HEK293 (cell line): ENCODE measurements at regions not wholly inside any gene's neighbourhood (a gene's known extent, or its start where the extent isn't known, plus 50 kb on each side); places are given as distances from the start of the nearest gene placed in this dataset.

ENCODE experiments used
- CTCF ChIA-PET: fragments of 350-600 bp; formaldehyde crosslinking; extraction: SDS; loops from one replicate; lab custom pipeline; 2021; ENCODE audit warnings: antibody characterized with exemption; lab: Yijun Ruan, JAX
- POLR2A ChIA-PET: fragments of 300-600 bp; formaldehyde crosslinking; extraction: SDS; loops from one replicate; lab custom pipeline; 2020; ENCODE audit warnings: antibody characterized with exemption, inconsistent platforms; lab: Yijun Ruan, JAX
- H3K27ac ChIP-seq: fragments of 200-500 bp; sonication (Bioruptor generic); 2 replicates; pipeline ENCODE4 v1.5.1; 2014; ENCODE audit warnings: low read depth, low read length, control low read depth, inconsistent platforms; ENCODE audit errors: extremely low read depth
- H3K36me3 ChIP-seq, 2 experiments: fragments of 200-500 bp in 1 of 2; sonication (Bioruptor generic) in 1 of 2; 1 replicate in 1 of 2; 2 replicates in 1 of 2; pipeline ENCODE4 v1.5.1; 2014 to 2017; ENCODE audit warnings: inconsistent platforms in 2 of 2, low read length in 2 of 2; ENCODE audit not compliant: control insufficient read depth in 2 of 2, insufficient read depth in 1 of 2
- H3K4me1 ChIP-seq: fragments of 200-500 bp; sonication (Bioruptor generic); 2 replicates; pipeline ENCODE4 v1.5.1; 2014; ENCODE audit warnings: mild to moderate bottlenecking, low read length, inconsistent platforms; ENCODE audit not compliant: control insufficient read depth, insufficient read depth
- H3K4me3 ChIP-seq: 2 replicates; pipeline ENCODE4 v1.5.1; 2011; ENCODE audit warnings: low read depth, mild to moderate bottlenecking, control low read depth, low read length, moderate library complexity
- H3K9me3 ChIP-seq: fragments of 200-500 bp; sonication (Bioruptor generic); 2 replicates; pipeline ENCODE4 v1.5.1; 2014; ENCODE audit warnings: low read depth, low read length, inconsistent platforms; ENCODE audit not compliant: control insufficient read depth, insufficient read depth
- GLIS1 ChIP-seq: fragments of 450-650 bp; formaldehyde crosslinking; IDR thresholded peaks from 2 replicates; pipeline ENCODE4 v1.5.1; 2016; ENCODE audit warnings: missing biosample characterization, missing genetic modification characterization
- ZBTB49 ChIP-seq: fragments of 450-650 bp; formaldehyde crosslinking; IDR thresholded peaks from 2 replicates; pipeline ENCODE4 v1.5.1; 2016; ENCODE audit warnings: missing biosample characterization, missing genetic modification characterization, low read depth
- ZFP3 ChIP-seq: fragments of 450-650 bp; formaldehyde crosslinking; IDR thresholded peaks from 2 replicates; pipeline ENCODE4 v1.5.1; 2016; ENCODE audit warnings: low read depth, missing biosample characterization, missing genetic modification characterization
- ZNF112 ChIP-seq: fragments of 450-650 bp; formaldehyde crosslinking; IDR thresholded peaks from 2 replicates; pipeline ENCODE4 v1.5.0; 2017; ENCODE audit warnings: missing biosample characterization, missing genetic modification characterization
- ZNF18 ChIP-seq: fragments of 450-650 bp; formaldehyde crosslinking; IDR thresholded peaks from 2 replicates; pipeline ENCODE4 v1.5.1; 2016; ENCODE audit warnings: missing biosample characterization, missing genetic modification characterization
- ZNF24 ChIP-seq: fragments of 450-650 bp; formaldehyde crosslinking; IDR thresholded peaks from 2 replicates; pipeline ENCODE4 v1.5.1; 2016; ENCODE audit warnings: missing biosample characterization, missing genetic modification characterization
- ZNF248 ChIP-seq: fragments of 450-650 bp; formaldehyde crosslinking; IDR thresholded peaks from 2 replicates; pipeline ENCODE4 v1.5.1; 2017; ENCODE audit warnings: missing biosample characterization, missing genetic modification characterization
- ZNF433 ChIP-seq: fragments of 450-650 bp; formaldehyde crosslinking; IDR thresholded peaks from 2 replicates; pipeline ENCODE4 v1.5.1; 2016; ENCODE audit warnings: missing biosample characterization, missing genetic modification characterization, low read depth
- ZNF449 ChIP-seq: fragments of 450-650 bp; formaldehyde crosslinking; IDR thresholded peaks from 2 replicates; pipeline ENCODE4 v1.5.1; 2017; ENCODE audit warnings: missing biosample characterization, mild to moderate bottlenecking, missing genetic modification characterization, moderate library complexity
- ZNF548 ChIP-seq: fragments of 450-650 bp; formaldehyde crosslinking; IDR thresholded peaks from 2 replicates; pipeline ENCODE4 v1.5.1; 2016; ENCODE audit warnings: missing biosample characterization, missing genetic modification characterization
- ZNF621 ChIP-seq: fragments of 450-650 bp; formaldehyde crosslinking; IDR thresholded peaks from 2 replicates; pipeline ENCODE4 v1.5.1; 2017; ENCODE audit warnings: missing biosample characterization, missing genetic modification characterization
- ZNF645 ChIP-seq: fragments of 450-650 bp; formaldehyde crosslinking; IDR thresholded peaks from 2 replicates; pipeline ENCODE4; 2016; ENCODE audit warnings: missing biosample characterization, missing genetic modification characterization
- ZNF704 ChIP-seq: fragments of 450-650 bp; formaldehyde crosslinking; IDR thresholded peaks from 2 replicates; pipeline ENCODE4 v1.5.1; 2016; ENCODE audit warnings: missing biosample characterization, missing genetic modification characterization
- ZNF747 ChIP-seq: fragments of 450-650 bp; formaldehyde crosslinking; IDR thresholded peaks from 2 replicates; pipeline ENCODE4 v1.5.1; 2016; ENCODE audit warnings: missing biosample characterization, missing genetic modification characterization
- ZNF785 ChIP-seq: fragments of 450-650 bp; formaldehyde crosslinking; IDR thresholded peaks from 2 replicates; pipeline ENCODE4 v1.5.1; 2016; ENCODE audit warnings: missing biosample characterization, missing genetic modification characterization

- H3K4me1 ChIP-seq, result peaks cover 4% of the 10 kb centered on the region; the same call in 1 of the 2 replicates
- H3K36me3 ChIP-seq, result no peaks in the 10 kb centered on the region
- H3K9me3 ChIP-seq, result no peaks in the 10 kb centered on the region
- POLR2A ChIA-PET, result no interaction called here
- CTCF ChIA-PET, result interaction anchor here (0.7 to 1.3 kb wide), 2 partner anchors 12 to 365 kb away, joined by 3 to 7 read pairs; no protein-coding TSS in a partner anchor
- TF ChIP-seq ZNF704 (tag by site-specific recombination) (no peak), ZNF621 (tag by site-specific recombination) (no peak), ZNF18 (tag by site-specific recombination) (no peak), ZNF785 (tag by site-specific recombination) (no peak), ZNF24 (tag by site-specific recombination) (no peak), ZBTB49 (tag by site-specific recombination) (no peak), ZFP3 (tag by site-specific recombination) (no peak), ZNF112 (tag by site-specific recombination) (no peak), ZNF449 (tag by site-specific recombination) (no peak), ZNF248 (no peak)
- no peak overlapping the region for H3K4me3 ChIP-seq
- H3K27ac ChIP-seq, result no peak overlapping the region
Observed at GRCh38 chr17:72569148-72569946, 448.5 kb downstream of the SOX9 start.

- POLR2A ChIA-PET, result no interaction called here
Observed at GRCh38 chr17:72571813-72572396, 451.1 kb downstream of the SOX9 start.

More at GRCh38 chr17:72571813-72572396, 451.1 kb downstream of the SOX9 start:
- TF ChIP-seq ZNF433 (tag by site-specific recombination) (no peak), GLIS1 (peak; percentile 82), ZNF645 (tag by site-specific recombination) (no peak), ZNF747 (tag by site-specific recombination) (no peak), ZNF548 (tag by site-specific recombination) (no peak)
- TF ChIP-seq, all 188 proteins: peak for 1
- CTCF ChIA-PET, result interaction anchor here (0.7 to 1.0 kb wide), 2 partner anchors 9 to 678 kb away, joined by 3 to 4 read pairs; no protein-coding TSS in a partner anchor
- no peaks in the 10 kb centered on the region for H3K9me3 ChIP-seq
- peaks cover 8% of the 10 kb centered on the region for H3K4me1 ChIP-seq
- no peak overlapping the region for H3K4me3 ChIP-seq
- no peak overlapping the region for H3K27ac ChIP-seq
- H3K36me3 ChIP-seq, result no peaks in the 10 kb centered on the region
